GM21717 (cell line): ENCODE measurements at regions not wholly inside any gene's neighbourhood (a gene's known extent, or its start where the extent isn't known, plus 50 kb on each side); places are given as distances from the start of the nearest gene placed in this dataset.

Experiments
- ATAC-seq: cut with Tn5 transposase; IDR thresholded peaks from one replicate; pipeline ENCODE4 v1.9.1; 2021; ENCODE audit warnings: mild to moderate bottlenecking, moderate library complexity; ENCODE audit not compliant: unreplicated experiment

DNA sequence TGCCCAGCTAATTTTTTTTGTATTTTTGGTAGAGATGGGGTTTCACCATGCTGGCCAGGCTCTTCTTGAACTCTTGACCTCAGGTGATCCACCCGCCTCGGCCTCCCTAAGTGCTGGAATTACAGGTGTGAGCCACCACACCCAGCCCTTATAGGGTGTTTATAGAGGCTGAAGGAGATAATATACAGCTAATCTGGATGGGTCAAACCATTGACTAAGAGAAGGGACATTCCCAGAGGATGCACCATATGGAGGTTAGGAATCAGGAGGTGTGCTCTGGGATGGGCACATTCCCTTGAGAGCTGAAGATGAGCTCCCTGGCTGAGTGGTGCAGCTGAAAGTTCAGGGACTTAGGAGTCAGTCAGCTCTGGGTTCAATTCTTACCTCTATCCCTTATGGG is 68.3 kb upstream of the SHISA3 start:
- ATAC-seq, result no peak

DNA sequence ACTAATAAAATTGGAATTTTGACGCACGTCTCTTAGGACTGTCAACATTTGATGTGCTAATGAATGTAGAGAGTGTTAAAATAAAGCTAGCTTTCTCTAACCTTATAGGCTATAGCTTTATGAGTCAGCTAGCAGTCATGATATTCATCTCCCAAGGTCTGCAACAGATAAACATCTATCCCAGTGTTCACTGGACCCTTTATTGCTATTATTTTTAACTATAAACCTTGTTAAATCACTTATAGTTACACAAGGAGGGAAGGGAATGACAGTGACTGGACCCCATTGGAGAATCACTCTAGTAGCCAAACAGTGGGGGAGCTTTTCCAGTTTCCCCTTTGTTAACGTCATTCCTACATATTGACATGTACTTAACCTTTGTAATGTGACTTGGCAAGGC is 67.9 kb upstream of the SHISA3 start:
- no peak for ATAC-seq

DNA sequence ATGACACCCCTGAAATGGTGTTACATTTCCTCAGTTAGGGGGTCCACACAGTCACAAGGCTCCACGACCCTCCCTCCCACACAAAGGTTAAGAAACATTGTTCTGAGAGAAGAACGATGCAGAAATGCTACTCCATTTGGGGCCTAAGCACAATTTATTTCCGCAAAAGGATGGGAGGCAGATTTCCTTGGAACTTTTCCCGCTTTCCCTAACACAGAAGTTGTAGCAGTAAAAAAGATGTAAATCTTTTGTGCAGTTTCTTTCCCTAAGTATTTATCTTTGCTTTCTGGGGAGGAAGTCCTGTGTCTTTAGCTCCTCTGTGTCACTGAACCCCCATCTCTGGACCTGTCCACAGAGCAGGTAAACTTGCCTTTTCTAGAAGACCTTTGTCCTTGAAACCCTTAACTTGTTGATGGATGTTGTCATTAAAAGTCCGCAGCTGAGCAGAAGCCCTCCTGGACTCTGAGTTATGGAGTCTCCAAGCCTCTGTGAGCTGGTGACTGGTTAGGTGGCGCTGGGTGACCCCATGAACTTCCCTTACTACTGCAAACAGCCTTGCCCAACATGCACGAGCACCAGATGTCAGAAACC is 67.2 kb upstream of the SHISA3 start:
- ATAC-seq, result no peak

DNA sequence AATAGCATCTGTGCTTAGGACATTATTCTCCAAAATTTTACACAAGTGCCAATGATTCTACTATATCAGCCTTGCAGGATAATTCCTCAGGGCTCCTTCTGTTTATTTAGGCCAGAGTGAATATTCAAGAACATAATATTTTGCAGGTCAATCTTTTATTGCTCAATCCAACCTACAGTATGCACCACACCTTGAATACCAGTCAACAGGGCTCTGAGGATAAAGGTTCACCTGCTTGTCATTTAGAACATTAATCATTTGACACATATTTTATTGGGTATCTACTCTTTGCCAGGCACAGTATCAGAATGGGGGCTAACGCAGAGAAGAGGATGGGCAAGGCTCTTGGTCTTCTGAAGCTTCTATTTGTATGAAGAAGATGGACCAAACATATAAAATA is 66.2 kb upstream of the SHISA3 start:
- ATAC-seq, result no peak

DNA sequence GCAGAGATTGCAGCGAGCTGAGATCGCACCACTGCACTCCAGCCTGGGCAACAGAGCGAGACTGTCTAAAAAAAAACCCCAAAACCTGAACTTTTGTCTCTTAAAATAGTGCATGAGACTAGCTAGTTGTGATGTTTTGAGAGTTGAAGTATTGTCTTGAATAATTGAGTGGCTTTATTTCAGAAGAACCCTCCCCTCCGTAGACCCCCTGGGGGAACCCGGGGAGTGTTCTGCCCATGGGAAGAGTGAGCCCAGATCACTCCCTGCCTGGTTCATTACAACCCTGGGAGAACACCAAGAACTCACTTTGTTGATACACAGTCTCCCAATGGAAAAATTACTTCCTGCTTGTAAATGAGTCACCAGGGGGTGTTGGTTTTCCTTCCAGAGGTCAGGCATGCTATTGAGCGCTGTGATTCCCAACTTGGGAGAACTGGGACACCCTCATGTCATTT is 65.3 kb upstream of the SHISA3 start:
- ATAC-seq, result peak; percentile 62

DNA sequence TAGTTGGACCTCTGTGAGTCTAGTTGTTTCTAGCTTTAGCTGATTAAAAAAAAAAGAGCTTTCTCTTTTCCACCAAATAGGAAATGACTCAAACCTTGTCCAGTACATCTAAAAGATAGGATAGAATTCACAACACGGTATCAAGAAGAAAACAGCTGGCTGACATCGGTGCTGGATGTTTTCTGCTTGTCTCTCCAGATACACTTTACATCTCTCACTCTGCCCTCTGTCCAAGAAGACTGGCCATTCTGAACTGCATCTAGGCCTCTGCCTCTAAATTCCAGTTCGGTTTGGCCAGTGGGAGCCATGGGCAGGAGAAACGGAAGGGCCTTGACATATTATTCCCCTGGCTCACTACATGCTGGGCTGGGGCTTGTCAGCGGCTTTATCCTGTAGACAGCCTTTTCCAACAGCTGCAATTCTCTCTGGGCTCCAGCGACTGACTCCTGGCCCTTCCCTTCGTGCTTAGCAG is 57.3 kb upstream of the SHISA3 start:
- ATAC-seq, result no peak

DNA sequence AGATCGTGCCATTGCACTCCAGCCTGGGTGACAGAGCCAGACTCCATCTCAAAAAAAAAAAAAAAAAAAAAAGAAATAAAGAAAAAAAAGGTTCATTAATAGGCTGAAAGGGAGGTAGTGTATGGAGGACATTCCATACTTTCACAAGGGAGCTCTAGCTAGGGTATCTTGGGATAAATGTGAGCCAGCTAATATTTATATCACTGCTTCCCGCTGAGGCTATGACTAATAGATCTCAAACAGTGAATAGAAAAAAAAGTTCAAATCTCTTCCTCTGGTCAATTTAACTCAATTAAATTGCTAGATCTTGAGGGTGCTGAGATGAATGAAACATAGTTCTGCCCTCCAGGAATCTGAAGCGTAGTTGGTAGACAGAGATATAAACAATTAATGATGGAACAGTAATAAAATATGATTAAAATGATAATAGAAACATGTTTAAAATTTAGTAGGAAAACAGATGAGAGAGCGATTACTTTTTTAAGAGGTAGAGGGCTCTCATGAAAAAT is 55.7 kb upstream of the SHISA3 start:
- ATAC-seq, result no peak

DNA sequence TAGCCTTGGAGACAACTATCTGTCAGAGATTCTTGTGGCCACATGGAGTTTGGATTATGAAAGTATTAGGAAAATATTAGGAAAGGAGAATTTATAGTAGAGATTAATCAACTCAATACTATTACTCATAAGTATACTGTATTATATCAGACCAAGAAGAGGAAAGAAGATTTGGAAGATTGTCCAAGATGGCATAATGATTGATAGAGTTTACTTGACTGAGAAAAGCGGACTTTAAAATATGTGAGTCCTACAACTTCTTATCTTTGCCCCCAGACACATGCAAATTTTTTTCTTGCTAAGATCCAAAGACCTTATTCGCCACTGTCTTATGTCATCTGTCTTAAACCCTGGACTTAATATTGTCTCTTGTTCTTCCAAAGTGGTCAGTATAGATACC is 54.8 kb upstream of the SHISA3 start:
- ATAC-seq, result no peak

DNA sequence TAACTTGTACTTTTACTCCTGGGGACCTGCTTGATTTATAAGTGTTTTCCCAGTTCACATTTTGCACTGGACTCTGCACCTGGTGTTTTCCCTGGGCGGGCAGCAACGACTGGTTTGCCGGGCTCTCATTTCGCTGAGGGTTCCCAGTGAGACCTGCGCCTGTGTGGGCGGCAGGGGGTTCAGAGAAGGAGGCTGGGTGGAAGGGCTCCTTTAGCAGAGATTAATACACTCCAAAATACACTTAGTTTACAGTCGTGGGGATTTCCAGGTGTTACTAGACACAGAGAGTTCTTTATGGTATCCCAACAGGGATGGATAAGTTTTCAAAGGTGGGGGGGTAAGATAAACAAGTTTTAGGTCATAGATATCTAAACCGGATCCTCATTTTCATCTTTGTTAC is 53.0 kb upstream of the SHISA3 start:
- peak; percentile 65 for ATAC-seq

DNA sequence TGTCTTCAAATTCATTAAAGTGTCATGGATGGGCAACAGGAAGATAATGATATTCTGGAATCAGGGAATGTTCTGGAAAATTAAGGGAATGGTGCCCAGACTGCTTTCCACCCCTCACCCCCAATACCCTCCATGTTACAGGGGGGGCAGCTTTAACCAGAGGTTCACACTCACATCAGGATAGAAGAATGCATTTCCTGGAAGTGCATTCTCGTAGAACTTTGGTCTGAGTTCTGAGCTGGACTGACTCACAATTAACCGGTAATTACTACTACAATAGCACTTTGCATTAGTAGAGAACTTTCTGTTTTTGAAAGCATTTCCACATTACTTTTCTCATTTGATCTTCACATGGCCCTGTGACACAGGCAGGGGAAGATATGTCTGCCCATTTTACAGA is 52.5 kb upstream of the SHISA3 start:
- no peak for ATAC-seq

DNA sequence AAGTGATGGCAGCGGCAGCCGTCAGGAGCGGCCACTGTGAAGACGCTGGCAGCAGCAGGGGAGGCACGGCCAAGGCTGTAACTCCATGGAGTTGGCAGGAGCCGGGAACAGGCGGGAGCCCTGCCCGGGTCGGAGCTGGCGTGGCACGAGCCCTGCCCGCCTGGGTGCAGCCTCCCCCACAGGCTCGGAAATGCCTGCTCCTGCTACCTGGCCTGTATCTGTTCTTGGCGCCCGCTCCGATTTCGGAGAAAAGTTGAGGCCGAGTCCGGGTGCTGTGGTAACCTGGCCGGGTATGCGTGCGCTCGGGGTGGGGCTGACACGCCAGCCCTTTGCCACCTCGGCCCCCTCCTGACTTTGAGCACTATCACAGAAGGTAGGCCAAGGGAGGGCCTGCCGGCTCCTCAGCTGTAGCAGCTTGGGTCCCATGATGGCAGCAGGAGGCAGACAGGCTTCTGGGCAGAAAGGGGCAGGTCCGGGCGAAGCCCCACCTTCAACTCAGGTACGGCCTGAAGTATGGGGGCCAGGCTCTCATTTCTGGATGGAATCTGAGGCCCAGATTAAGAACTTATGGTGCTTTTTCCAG is 51.2 kb upstream of the SHISA3 start:
- ATAC-seq, result no peak

DNA sequence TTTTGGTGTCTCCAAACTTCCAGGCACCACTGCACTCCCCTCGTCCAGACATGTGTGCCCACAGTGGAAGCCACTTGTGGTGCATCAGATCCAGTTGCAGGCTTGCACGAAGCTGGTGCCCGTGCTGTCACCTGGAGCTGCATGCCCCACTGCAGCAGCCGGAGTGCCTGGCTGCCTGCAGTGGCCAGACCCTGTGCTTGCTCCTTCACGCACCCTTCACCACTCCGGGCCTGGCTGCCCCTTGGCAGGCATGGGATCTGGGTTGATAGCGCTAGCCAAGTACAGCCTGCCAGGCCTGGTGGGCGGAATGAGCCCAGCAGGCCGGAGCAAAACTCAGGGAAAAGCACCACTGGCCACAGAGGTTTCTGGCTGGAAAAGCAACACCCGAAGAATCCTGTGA is 50.2 kb upstream of the SHISA3 start:
- no peak for ATAC-seq
